AG04449 (cell line): ENCODE measurements at regions not wholly inside any gene's neighbourhood (a gene's known extent, or its start where the extent isn't known, plus 50 kb on each side); places are given as distances from the start of the nearest gene placed in this dataset.

Experiments used
- CTCF ChIA-PET: fragments of 350-600 bp; formaldehyde crosslinking; extraction: SDS; loops from one replicate; lab custom pipeline; 2021; ENCODE audit warnings: antibody characterized with exemption; lab: Yijun Ruan, JAX
- POLR2A ChIA-PET: fragments of 400-600, 350-600 bp; formaldehyde crosslinking; extraction: SDS; loops from one replicate; lab custom pipeline; 2020; ENCODE audit warnings: antibody characterized with exemption, inconsistent platforms; lab: Yijun Ruan, JAX
- DNase-seq: peaks from one replicate; pipeline ENCODE4 v3.0.0-alpha.2; 2010; ENCODE audit warnings: low read depth, low spot score
- H3K4me3 ChIP-seq: 2 replicates; pipeline ENCODE4 v1.5.1; 2011; ENCODE audit warnings: low read depth, mild to moderate bottlenecking, control low read depth, low read length
- TF ChIP-seq, protein P1 (sequence below): IDR thresholded peaks from one replicate; pipeline ENCODE4 v1.5.1; 2011; ENCODE audit warnings: mild to moderate bottlenecking, moderate library complexity, low read length, control low read depth, inconsistent platforms; ENCODE audit not compliant: insufficient read depth; ENCODE audit errors: missing control alignments

DNA sequence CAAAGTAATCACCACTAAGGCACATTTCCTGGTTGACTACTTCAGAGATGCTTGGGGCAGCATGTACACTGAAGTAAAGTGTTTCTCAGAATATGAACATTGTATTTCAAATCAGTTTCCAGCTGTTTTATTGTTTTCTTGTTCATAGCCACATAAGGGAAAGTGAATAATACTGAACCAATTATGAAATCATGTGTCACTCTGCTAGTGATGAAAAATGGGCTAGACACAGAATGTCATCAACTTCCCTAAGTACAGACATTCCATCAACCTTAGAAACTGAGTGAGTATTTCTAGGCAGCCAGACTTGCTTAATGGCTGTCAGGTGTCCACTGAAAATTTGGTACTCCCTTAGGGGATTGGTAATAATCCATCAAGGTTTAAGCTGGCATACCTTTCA lies 603.5 kb downstream of the ARL4A start:
- no peak for DNase-seq
- TF ChIP-seq, protein P1, sequence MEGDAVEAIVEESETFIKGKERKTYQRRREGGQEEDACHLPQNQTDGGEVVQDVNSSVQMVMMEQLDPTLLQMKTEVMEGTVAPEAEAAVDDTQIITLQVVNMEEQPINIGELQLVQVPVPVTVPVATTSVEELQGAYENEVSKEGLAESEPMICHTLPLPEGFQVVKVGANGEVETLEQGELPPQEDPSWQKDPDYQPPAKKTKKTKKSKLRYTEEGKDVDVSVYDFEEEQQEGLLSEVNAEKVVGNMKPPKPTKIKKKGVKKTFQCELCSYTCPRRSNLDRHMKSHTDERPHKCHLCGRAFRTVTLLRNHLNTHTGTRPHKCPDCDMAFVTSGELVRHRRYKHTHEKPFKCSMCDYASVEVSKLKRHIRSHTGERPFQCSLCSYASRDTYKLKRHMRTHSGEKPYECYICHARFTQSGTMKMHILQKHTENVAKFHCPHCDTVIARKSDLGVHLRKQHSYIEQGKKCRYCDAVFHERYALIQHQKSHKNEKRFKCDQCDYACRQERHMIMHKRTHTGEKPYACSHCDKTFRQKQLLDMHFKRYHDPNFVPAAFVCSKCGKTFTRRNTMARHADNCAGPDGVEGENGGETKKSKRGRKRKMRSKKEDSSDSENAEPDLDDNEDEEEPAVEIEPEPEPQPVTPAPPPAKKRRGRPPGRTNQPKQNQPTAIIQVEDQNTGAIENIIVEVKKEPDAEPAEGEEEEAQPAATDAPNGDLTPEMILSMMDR: no peak
- no peak overlapping the region for H3K4me3 ChIP-seq
- CTCF ChIA-PET: interaction anchor here (1.2 kb wide), 1 partner anchor 12 kb away, joined by 3 read pairs; no protein-coding TSS in a partner anchor
- POLR2A ChIA-PET: no interaction called here

DNA sequence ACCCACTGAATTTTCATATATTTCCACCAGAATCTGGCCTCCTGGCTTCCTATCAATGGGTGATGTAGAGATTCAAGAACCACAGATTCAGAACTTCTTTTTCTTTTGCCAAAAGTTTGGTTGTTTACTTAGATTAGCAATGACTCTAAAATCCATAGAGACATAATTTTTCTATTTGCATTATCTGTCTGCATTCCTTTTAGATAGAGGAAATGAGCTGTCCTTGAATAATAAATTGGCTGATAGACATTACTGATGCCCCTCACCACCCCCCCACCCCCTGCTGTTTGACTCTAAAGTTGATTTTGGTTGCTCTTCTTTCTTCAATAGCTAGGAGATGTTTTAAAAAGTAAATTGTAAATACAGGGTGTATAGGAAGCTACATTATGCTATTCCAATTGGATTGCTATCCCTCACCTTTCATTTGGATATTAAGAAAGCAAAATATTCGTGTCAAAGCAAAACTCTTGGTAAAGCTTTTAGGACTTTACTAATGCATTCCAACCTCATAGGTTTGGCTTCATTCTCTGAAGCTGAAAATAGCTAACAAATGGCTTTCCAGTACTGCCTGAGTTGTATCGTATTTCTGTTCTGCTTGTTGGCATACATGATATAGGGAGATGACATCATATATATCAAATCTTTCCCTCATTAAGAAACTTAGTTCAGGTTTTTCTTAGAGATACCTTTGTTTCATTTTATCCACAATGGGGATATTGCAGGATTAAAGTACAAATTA lies 606.0 kb downstream of the ARL4A start:
- DNase-seq: no peak
- no peak overlapping the region for H3K4me3 ChIP-seq
- TF ChIP-seq, protein P1: no peak
- CTCF ChIA-PET: interaction anchor here (1.2 kb wide), 1 partner anchor 13 kb away, joined by 4 read pairs; no protein-coding TSS in a partner anchor
- POLR2A ChIA-PET: no interaction called here

DNA sequence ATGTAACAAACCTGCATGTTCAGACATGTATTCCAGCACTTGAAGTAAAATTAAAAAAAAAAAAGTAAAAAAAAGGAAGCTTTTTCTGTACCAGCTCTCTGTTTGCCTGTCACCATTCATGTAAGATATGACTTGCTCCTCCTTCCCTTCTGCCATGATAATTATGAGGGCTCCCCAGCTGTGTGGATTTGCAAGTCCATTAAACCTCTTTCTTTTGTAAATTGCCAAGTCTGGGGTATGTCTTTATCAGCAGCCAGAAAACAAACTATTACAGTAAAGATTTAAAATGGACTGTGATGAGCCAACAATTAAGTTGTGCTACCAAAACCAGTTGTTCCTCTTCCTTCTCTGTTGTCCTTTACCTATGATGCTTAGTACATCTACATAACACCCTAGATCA lies 619.6 kb downstream of the ARL4A start:
- TF ChIP-seq, protein P1: no peak
- DNase-seq: no peak
- H3K4me3 ChIP-seq: no peak overlapping the region
- ChIA-PET POLR2A (no interaction called here), CTCF (no interaction called here)

DNA sequence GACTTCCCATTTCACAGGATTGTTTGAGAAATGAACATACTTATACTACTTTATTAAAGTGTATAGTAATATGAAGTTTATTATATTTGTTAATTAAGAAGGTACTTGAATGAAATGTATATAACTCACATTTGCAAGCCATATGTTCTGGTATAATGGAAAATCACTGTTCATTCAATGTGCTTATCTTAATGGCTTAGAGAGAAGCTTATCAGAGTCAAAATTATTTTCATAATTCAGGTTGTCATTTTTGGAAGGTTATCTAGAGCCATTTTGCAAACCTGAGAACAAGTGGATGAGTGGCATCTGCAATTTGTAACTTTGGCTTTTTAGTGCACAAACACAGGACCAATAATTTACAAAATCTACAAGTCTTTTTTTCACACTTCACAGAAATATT lies 621.0 kb downstream of the ARL4A start:
- ChIA-PET CTCF (no interaction called here), POLR2A (no interaction called here)
- no peak overlapping the region for H3K4me3 ChIP-seq
- DNase-seq: no peak
- TF ChIP-seq, protein P1: no peak

DNA sequence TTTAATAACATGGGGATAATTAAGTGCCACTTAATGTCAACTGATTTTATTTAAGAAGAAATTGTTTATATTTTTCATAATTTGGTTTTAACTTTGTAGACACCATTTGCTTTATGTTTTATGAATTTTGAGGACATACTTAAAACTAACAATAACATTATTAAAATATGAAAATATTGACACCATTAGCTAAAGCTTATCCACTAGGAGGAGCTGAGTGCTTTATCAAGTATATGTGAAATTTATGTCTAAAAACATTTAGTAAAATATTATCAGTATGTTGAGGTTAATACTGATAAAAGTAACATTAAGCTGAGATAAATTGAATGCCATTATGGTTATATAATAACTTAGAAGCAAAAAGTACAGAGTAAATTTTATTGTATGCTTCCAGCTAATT lies 622.1 kb downstream of the ARL4A start:
- POLR2A ChIA-PET: no interaction called here
- H3K4me3 ChIP-seq: no peak overlapping the region
- CTCF ChIA-PET: no interaction called here
- no peak for DNase-seq
- TF ChIP-seq, protein P1: no peak

DNA sequence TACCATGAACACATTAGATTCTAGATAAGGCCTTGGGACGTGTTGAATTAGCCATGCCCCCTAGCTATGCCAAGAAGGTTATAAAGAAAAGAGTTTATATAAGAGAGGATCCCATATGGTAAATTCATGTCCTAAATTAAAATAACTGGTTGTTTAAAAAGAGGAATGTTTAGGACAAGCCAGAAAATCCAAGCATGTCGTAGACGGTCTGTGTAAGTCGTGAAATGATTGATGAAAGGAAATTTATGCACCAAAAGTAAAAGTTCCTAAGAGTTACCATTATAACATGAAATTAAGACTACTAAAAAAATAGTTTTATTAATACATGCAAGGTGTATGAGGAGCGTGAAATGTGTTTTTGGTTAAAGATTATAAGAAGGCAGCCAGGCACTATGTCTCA lies 624.9 kb downstream of the ARL4A start:
- POLR2A ChIA-PET: no interaction called here
- CTCF ChIA-PET: no interaction called here
- TF ChIP-seq, protein P1: no peak
- DNase-seq: no peak
- no peak overlapping the region for H3K4me3 ChIP-seq
